B cell (primary cell): ENCODE measurements at regions not wholly inside any gene's neighbourhood (a gene's known extent, or its start where the extent isn't known, plus 50 kb on each side); places are given as distances from the start of the nearest gene placed in this dataset.
"Not testable (repeated sequence)": the region's sequence is repeated elsewhere in the genome, so short reads cannot be mapped to it uniquely, and the experiment has no call there.

Experiments
- ATAC-seq: fragments of 200-7000 bp; cut with Tn5 transposase; one replicate; pipeline ENCODE4 v1.10.0; 2021; ENCODE audit warnings: low read depth, mild to moderate bottlenecking, moderate number of reproducible peaks, moderate library complexity
- CTCF ChIA-PET: fragments of 350-600 bp; sonication (Branson Sonifier 250); formaldehyde crosslinking; loops from one replicate; lab custom pipeline; 2021; ENCODE audit warnings: antibody characterized with exemption, inconsistent platforms; lab: Charles Lee
- POLR2A ChIA-PET: fragments of 350-600 bp; sonication (Branson Sonifier 250); formaldehyde crosslinking; loops from one replicate; lab custom pipeline; 2021; ENCODE audit warnings: antibody characterized with exemption; lab: Charles Lee
- DNase-seq: peaks from one replicate; pipeline ENCODE4 v3.0.0; 2013
- H2AFZ ChIP-seq: 2 replicates; pipeline ENCODE4 v1.6.1; 2012; ENCODE audit warnings: mild to moderate bottlenecking, low read depth, low read length; ENCODE audit not compliant: insufficient read depth, poor library complexity, severe bottlenecking
- H3K27ac ChIP-seq, 2 donors: 1 replicate in 1 of 2; 2 replicates in 1 of 2; pipeline ENCODE4 v1.5.1; 2012 to 2013; ENCODE audit warnings: low read length in 2 of 2, mild to moderate bottlenecking in 2 of 2, moderate library complexity in 1 of 2
- H3K27me3 ChIP-seq, 4 experiments: fragments of 200-600 bp in 1 of 4; sonication (generic) in 1 of 4; replicated peaks in 1 of 4; 1 replicate in 2 of 4; 2 replicates in 2 of 4; pipeline versions ENCODE4 v1.6.1 to v1.7.0; 2013 to 2016; ENCODE audit warnings: low read length in 3 of 4, mild to moderate bottlenecking in 2 of 4, mixed read lengths in 1 of 4, moderate library complexity in 1 of 4; ENCODE audit not compliant: insufficient read depth in 4 of 4, control insufficient read depth in 3 of 4; ENCODE audit errors: control extremely low read depth in 1 of 4
- H3K36me3 ChIP-seq, 2 experiments: replicated peaks in 1 of 2; 1 replicate in 1 of 2; 2 replicates in 1 of 2; pipeline versions ENCODE4 v1.6.1 to v1.7.1; 2013; ENCODE audit warnings: low read length in 1 of 2; ENCODE audit not compliant: insufficient read depth in 2 of 2, control insufficient read depth in 1 of 2; ENCODE audit errors: control extremely low read depth in 1 of 2, extremely low read depth in 1 of 2
- H3K4me1 ChIP-seq, 2 donors: fragments of 200-600 bp in 1 of 2; sonication (generic) in 1 of 2; 1 replicate in 1 of 2; 2 replicates in 1 of 2; pipeline versions ENCODE4 v1.5.1 to v1.6.1; 2013 to 2017; ENCODE audit warnings: low read length in 2 of 2; ENCODE audit not compliant: control insufficient read depth in 2 of 2, insufficient read depth in 2 of 2
- H3K4me2 ChIP-seq: replicated peaks from 2 replicates; pipeline ENCODE3; 2012; ENCODE audit warnings: mild to moderate bottlenecking, low read depth, low read length; ENCODE audit not compliant: poor library complexity, severe bottlenecking
- H3K4me3 ChIP-seq, 5 experiments: fragments of 200-600 bp in 1 of 5; sonication (generic) in 1 of 5; 1 replicate in 3 of 5; 2 replicates in 2 of 5; pipeline versions ENCODE4 v1.5.1 to v1.7.0; 2011 to 2016; ENCODE audit warnings: low read length in 4 of 5, mild to moderate bottlenecking in 4 of 5, low read depth in 2 of 5, control low read depth in 1 of 5, moderate library complexity in 1 of 5; ENCODE audit not compliant: insufficient read depth in 1 of 5; ENCODE audit errors: control extremely low read depth in 1 of 5, extremely low read depth in 1 of 5
- H3K79me2 ChIP-seq: fragments of 200-600 bp; sonication (generic); one replicate; pipeline ENCODE4 v1.6.0; 2016; ENCODE audit warnings: low read length; ENCODE audit not compliant: control insufficient read depth, insufficient read depth
- H3K9ac ChIP-seq: fragments of 200-600 bp; sonication (generic); 2 replicates; pipeline ENCODE4 v1.6.1; 2017; ENCODE audit warnings: mild to moderate bottlenecking, low read length, moderate library complexity
- H3K9me3 ChIP-seq, 3 donors: one replicate each; pipeline versions ENCODE4 v1.6.1 to v1.7.1; 2013; ENCODE audit warnings: low read length in 2 of 3; ENCODE audit not compliant: control insufficient read depth in 2 of 3, insufficient read depth in 1 of 3; ENCODE audit errors: control extremely low read depth in 1 of 3
- H4K20me1 ChIP-seq: 2 replicates; pipeline ENCODE4 v1.6.0; 2012; ENCODE audit warnings: mild to moderate bottlenecking, low read length; ENCODE audit not compliant: insufficient read depth, control insufficient read depth, poor library complexity, severe bottlenecking
- H3K27ac Mint-ChIP-seq: one replicate; pipeline ENCODE4 v1.8.0; 2021; ENCODE audit warnings: mixed read lengths
- H3K27me3 Mint-ChIP-seq: one replicate; pipeline ENCODE4 v1.8.0; 2021; ENCODE audit warnings: mixed read lengths
- H3K4me1 Mint-ChIP-seq: one replicate; pipeline ENCODE4 v1.8.0; 2021; ENCODE audit warnings: mixed read lengths
- H3K4me3 Mint-ChIP-seq: one replicate; pipeline ENCODE4 v1.8.0; 2021; ENCODE audit warnings: mixed read lengths
- H3K9me3 Mint-ChIP-seq: one replicate; pipeline ENCODE4 v1.8.0; 2022; ENCODE audit warnings: mixed read lengths; ENCODE audit not compliant: insufficient read depth
- CTCF ChIP-seq: fragments of 200-600 bp; IDR thresholded peaks from one replicate; pipeline ENCODE4 v1.8.0; 2022; ENCODE audit warnings: antibody characterized with exemption, mild to moderate bottlenecking
- EZH2 ChIP-seq: IDR thresholded peaks from 2 replicates; pipeline ENCODE4 v1.6.1; 2012; ENCODE audit warnings: borderline replicate concordance, low read depth, mild to moderate bottlenecking, moderate library complexity, low read length; ENCODE audit not compliant: insufficient read depth, poor library complexity, severe bottlenecking
- WGBS: methylation state at CpG from one replicate; pipeline ENCODE4 v1.1.5; 2013; ENCODE audit warnings: missing lambda C conversion rate; ENCODE audit not compliant: insufficient coverage; 5-methylcytosine and 5-hydroxymethylcytosine counted together
- intact Hi-C: fragments of 100-400 bp; cut with micrococcal nuclease; formaldehyde crosslinking; loops from one replicate; pipeline ENCODE4 v1.10.0; 2022

GRCh38 chr18:40120356-40120755 is 1834.7 kb upstream of the PIK3C3 start:
- H3K27me3 ChIP-seq: no peaks in the 10 kb centered on the region
- Mint-ChIP-seq H3K4me3 (no peak overlapping the region), H3K27ac (no peak overlapping the region), H3K27me3 (no peaks in the 10 kb centered on the region), H3K9me3 (no peaks in the 10 kb centered on the region), H3K4me1 (no peaks in the 10 kb centered on the region)
- H3K4me1 ChIP-seq: no peaks in the 10 kb centered on the region
- H3K27ac ChIP-seq: no peak overlapping the region
- DNase-seq: no peak
- POLR2A ChIA-PET: no interaction called here
- H3K9me3 ChIP-seq: peaks cover 0 to 7% (median 0%) of the 10 kb centered on the region in 3 donors
- no CpG with 5 or more reads among the region's 1 CpG for WGBS
- no peak overlapping the region for H3K9ac ChIP-seq
- intact Hi-C loops: no loop called here
- CTCF ChIA-PET: no interaction called here
- H3K79me2 ChIP-seq: no peaks in the 10 kb centered on the region
- no peak overlapping the region for H2AFZ ChIP-seq
- H3K4me3 ChIP-seq: no peak overlapping the region
- no peaks in the 10 kb centered on the region for H3K36me3 ChIP-seq
- no peak overlapping the region for H3K4me2 ChIP-seq
- TF ChIP-seq CTCF: no peak
- no peak for TF ChIP-seq EZH2
- H4K20me1 ChIP-seq: no peaks in the 10 kb centered on the region
- no peak for ATAC-seq

- H3K9me3 Mint-ChIP-seq, H3K27ac Mint-ChIP-seq, H2AFZ ChIP-seq, H3K79me2 ChIP-seq, H3K27me3 Mint-ChIP-seq, H3K4me3 ChIP-seq, H3K36me3 ChIP-seq, H4K20me1 ChIP-seq, H3K4me2 ChIP-seq, H3K27me3 ChIP-seq, H3K4me1 Mint-ChIP-seq, H3K9ac ChIP-seq, POLR2A ChIA-PET, H3K4me1 ChIP-seq, H3K9me3 ChIP-seq, H3K27ac ChIP-seq, CTCF ChIA-PET, ATAC-seq, intact Hi-C loops, DNase-seq, H3K4me3 Mint-ChIP-seq: not testable (repeated sequence)
- WGBS: 94% methylated on average over 10 of the region's 10 CpGs
Observed at GRCh38 chr18:40119581-40119980, 1835.5 kb upstream of the PIK3C3 start.
